RPMI8226 (cell line): ENCODE measurements at regions not wholly inside any gene's neighbourhood (a gene's known extent, or its start where the extent isn't known, plus 50 kb on each side); places are given as distances from the start of the nearest gene placed in this dataset.

ENCODE experiments used
- DNase-seq: peaks from one replicate; pipeline ENCODE4 v3.0.0-alpha.2; 2015

DNA sequence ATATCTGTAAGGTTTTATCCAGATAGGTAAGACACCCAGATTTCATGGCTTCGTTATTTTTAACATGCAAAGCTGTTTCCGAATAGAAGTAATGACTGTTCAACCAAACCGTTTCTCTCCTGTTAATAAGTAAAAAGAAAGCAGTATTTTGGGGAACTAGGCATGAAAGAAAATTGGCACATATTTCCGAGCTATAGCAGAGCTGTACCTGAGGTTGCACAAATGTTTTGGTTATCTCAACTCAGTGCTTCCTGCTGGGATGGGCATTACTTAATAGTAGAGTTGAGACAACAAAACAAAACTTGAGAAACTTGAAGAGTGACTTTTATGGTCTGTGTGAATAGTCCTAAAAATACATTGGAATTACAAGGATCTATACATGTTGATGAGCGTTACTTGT, 564.3 kb upstream of the SORCS1 start:
- no peak for DNase-seq

DNA sequence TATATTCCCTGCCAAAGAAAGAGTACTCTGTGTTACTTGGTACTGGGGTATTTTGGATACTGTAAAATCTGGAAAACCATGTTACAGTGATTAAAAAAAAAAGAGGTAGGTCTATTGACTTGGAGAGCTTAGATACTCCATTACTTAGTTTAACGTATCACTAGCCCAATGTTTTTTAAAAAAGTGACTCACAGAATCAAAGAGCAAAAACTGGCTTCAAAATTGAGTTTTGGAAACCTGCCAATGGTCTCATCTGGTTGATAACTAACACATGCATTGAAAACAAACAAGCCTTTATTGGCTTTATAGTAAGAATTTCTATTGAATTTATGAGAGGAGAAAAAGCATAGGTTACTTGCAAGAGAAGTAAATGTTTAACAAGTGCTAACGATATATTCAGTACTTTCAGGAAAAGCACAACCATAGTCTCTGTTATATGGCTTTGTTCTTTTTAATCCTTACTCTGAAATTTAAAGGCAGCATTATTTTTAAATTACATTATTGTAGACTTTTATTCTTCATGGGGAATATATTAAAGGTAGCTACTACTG, 563.3 kb upstream of the SORCS1 start:
- DNase-seq = no peak

DNA sequence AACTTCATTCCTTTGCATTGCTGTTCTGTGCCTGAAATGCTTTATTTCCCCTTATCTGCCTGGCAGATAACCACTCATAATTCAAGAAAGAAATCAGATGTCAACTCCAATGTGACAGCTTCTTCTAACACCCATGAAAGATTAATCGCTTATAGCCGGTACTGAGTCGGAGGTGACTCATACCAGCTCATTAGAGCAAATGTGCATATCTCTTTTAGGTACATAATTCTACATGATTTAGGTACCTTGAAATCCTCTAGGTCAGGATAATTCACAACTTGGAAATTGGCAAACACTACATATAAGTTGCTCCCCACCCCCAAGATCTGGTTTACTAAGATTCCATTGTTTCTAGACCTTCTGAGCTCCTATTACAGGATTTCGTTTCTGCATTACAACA, 554.4 kb upstream of the SORCS1 start:
- no peak for DNase-seq

DNA sequence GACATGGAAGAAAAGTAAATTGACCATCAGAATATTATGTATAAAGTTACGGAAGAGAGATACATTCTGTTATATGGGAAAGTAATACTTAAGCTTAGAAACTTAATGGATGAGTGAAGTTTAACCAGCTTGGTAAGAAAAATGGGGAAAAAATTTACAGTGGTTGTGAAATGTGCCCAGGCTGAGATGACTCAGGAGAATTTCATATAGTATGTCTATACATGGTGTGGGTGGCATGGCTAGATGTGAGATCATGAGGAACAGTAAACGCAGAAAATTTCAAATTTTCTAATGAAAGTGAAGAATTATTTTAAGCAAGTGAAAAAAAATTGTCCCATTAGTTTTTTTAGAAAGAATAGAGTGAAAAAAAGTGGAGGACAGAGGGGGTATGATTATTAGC, 552.5 kb upstream of the SORCS1 start:
- no peak for DNase-seq

DNA sequence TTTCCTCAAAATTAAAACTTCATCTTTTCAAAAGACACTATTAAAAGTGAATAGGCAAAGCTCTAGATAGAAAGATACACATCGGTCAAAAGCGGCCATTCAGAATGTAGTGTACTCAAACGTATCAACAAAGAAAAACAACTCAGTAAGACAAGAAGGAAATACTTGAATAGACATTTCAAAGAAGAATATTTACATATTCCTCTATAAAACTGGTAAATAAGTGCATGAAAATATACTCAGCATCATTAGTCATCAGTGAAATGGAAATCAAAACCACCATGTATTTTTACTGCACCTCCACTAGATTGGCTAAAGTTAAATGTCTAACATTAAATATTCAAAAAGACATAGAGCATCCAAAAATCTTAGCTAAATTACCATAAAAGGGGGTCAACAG, 551.1 kb upstream of the SORCS1 start:
- DNase-seq = no peak

DNA sequence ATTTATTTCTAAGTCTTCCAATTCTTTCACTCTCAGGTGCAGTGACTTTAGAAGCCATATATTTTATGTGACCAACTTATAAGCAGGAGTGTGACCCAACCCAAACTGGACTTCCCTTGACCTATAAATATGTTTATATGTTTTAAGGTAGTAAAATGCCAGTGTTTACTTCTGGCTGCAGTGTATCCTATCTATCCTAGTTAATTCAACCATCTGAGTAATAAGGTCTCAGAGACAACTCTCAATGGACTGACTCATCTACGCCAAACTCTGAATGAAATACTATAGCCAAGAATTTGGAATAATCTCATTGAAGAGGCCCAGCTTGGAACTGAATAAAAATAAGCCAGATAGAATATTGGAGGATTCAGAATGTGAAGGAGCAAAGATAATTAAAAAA, 544.5 kb upstream of the SORCS1 start:
- DNase-seq = no peak

DNA sequence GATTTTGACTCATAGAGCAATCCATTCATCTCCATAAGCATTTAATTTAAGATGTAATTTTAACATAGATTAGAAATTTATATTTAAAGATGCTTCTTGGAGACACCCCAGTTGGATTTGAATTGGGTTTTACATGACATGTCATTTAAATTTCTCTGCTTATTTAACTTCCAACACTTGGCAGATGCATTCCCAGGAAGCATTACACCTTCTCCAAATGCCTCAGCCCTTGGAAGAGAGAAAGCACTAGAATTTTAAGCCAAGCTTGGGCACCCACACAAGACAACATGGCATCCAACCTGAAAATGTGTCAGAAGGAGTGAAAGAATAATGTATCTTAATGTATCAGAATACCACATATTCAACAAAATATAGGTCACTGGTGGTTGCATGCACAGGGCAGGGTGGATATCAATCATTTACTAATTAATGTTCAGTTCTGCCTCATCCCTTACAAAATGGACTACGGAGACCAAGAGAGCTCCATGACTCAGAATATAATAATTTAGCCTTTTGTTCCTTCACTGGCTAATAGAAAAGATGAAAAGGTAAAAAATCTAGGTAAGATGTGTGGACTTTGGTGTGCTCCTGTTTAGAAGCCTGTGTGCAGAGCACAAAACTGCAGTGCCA, 541.7 kb upstream of the SORCS1 start:
- no peak for DNase-seq

DNA sequence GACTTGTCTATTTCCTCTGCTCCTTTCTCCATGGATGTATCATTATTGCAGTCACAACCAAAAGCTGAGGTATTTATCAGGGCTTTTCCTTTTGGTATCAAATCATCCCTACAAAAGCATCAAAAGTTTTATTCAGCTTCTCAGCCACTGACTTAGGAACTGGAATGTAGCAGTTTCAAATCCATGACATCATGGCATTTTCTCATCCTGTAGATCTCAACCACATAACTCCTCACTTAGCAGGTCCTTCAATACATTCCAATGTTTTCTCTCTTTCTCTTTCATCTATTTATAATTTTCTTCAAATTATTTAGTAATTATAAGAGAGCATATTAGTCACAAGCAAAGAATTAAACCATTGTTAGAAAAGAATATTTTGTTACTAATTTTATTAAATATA, 537.4 kb upstream of the SORCS1 start:
- no peak for DNase-seq

DNA sequence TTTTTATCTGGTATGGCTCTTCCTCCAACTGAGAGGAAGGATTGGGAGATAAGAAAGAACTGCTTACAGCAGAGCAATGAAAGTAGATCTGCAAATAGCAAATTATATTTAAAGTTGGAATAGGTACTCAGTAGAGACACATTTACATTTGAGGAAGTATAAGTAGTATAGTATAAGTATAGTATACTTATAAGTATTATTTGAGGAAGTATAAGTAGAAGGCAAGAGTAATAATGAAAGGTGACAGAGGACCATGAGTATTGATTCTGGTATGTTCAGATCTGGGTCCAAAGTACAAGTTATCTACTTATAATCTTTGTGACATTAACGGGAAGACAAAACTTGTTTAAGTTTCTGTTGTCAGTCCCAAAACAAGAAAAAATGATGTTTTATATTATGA, 527.6 kb upstream of the SORCS1 start:
- DNase-seq = no peak

DNA sequence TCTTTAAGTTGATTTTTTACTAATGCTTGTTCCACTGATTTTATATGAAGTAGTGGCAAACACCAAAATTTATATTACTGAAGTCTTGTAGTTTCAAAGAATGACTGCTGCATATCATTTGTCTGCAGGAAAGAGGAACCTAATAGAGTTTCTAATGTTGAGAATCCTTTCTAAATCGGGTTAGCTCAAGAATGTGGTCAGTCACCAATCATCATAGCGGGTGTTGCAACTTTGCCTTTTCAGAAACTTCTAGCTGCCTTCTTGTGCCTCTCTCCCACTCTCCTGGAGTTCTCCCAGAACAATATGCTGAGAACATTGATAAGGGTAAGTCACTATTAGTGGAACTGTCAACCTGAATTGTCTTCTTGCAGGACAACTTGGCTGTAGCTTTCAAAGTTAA, 524.8 kb upstream of the SORCS1 start:
- no peak for DNase-seq

DNA sequence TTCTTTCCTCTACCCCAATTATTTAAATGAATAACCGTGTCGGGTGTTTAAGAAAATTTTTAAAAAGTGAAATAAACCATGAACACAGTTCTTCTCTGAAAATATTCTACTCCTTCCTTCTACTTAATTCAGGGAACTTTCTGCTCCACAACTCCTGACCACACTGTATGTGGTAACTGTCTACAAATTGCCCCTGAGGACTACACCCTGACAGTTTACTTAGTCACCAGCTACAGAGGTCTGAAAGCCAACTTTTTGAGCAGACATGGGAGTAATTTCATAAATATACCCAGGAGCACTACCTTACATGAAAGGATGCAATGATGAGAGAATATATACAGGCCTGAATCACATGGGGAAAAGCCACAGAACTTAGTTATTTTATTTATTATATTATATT, 523.2 kb upstream of the SORCS1 start:
- DNase-seq = no peak

DNA sequence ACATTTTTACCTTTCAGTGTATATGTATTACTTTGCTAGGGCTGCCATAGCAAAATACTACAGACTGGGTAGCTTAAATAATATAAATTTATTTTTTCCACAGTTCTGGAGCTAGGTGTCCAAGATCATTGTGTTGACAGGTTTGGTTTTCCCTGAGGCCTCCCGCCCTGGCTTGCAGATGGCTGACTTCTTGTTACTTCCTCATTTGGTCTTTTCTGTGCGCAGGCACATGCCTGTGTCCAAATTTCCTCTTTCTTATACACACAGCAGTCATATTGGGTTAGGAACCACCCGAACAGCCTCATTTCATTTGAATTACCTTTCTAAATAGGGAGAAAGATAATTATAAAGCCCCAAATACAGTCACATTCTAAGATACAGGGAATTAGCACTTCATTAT, 521.6 kb upstream of the SORCS1 start:
- DNase-seq = peak; percentile 3

DNA sequence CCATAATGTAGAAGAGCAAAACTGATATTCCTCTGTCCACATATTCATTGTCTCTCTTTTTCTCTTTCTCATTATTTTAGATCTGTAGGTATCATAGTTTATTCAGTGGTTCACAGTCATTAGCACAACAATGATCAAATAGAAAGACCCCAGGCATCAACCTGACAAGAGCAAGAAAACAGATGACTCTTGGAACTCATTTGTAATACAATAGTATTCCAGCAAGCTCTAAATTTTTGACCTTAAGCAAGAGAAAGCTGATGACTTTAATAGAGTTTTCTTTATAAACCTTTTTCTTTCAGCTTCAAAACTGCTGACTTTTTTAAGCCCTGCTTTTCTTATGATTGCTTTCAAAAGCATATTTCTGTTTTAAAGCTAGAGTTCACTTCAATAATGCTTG, 507.5 kb upstream of the SORCS1 start:
- DNase-seq = no peak

DNA sequence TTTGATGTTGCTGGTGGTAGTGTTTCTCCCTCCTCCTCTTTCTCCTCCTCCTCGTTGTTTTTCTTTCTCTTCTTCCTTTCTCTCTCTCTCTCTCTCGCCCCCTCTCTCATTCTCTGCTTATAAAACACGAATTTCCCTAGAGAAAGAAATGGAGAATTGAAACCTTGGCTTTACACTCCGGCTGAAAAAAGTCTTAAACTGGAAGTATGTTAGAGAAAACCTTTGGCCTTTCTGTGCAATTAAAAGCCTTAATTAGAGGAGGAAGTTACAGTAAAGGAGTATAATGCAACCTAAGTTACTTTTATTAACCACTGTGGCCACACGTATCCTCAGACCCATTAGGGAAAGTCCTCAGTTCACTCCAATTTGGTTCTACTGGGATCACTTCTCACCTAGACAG, 501.7 kb upstream of the SORCS1 start:
- DNase-seq = no peak

DNA sequence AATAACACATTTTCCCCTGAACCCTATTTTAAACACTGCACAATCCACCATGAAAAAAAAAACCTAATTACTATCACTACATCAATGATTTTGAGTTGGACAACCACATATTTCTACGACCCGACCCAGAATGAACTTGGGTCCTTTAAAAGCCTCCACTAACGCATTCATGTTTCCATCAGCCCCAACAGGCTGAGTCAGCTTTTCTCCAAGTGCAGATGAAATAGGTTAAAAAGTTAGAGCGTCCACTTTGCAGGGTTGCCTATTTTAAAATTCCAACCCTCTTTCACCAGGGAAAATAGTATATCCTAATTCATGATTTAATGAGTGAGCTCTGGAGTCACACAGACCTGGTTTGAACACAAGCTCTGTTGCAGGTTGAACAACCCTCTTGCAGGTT, 501.0 kb upstream of the SORCS1 start:
- no peak for DNase-seq

DNA sequence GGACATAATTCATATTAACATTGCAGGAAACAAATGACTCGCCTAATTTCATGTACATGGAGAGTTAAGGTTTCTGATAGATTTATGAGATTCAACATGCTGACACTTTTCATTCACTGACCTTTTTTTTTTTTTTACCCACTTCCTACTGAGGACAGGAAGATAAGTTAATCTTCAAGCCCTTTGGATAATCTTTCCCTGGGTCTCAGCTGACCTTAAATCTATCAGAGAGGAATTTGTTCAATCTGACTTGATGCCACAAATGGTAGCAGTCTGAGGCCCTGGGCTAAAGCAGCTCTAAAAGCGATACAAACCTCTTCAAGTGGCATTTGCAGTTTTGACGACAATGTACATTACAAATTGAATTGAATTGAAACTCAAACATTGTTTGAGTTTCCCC, 493.3 kb upstream of the SORCS1 start:
- no peak for DNase-seq

DNA sequence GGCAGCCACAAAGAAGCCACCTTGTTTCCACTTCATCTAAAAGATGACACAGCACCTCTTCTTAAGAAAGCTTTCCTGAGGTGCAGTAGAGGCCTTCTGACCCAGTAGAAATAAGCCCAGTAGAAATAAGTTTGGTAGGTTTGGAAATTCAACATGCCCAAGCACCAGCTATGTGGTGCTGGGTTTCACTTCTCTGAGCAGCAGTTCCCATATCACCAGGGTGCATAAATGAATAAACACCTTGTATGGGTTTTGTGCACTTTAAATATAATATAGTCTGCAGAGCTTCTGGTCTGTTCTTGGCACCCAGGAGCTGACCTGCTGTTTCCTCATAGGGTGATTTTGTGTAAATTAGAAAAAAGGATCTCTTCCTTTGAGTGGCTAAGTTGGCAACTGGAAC, 492.4 kb upstream of the SORCS1 start:
- no peak for DNase-seq

DNA sequence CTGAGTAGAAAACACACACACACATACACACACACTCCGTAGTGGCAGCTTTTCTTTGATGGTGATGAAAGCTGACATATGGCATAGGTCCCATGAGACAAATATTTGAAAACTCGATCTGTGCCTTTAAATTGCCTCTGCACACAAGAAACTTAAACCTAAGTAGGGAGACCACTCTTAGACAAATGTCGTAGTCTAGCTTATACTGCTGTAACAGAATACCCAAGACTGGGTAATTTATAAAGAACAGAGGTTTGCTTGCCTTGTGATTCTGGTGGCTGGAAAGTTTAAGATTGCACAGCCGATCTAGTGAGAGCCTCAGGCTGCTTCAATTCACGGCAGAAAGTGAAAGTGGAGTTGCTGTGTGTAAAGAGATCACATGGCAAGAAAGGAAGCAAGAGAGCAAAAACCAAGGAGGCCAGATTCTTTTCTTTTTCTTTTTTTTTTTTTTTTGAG, 489.4 kb upstream of the SORCS1 start:
- DNase-seq = peak; percentile 19

DNA sequence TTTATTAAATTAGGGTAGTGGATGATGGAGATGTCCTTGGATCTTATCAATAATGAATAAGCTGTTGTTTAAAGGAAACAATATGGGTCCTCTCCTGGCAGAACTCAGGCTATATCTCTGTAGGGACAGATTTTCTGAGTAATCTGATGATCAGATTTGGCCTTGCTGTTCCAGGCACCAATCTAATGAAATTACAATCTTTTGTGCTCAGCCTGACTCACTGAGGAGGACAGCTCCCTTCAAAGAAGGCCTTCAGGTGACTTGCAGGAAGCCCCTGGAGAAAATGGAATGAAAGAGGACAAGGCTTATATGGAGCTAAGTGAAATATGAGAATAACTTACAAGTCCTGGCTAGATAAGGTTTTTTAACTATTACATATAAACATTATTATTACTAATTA, 486.4 kb upstream of the SORCS1 start:
- no peak for DNase-seq

DNA sequence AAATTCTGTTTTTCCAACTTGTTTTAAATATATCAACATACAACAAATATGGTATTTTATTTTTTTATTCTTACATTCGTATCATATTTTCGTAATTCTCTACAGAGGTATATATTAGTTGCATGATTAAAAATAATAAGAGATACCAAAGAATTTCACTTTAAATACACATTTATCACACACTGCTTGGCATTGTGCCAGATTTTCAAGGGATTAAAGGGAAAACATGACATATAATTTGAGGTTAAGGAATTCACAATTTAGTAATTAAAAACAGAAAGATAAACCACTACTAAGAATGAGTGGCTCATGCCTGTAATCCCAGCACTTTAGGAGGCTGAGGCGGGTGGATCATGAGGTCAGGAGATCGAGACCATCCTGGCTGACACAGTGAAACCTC, 484.7 kb upstream of the SORCS1 start:
- DNase-seq = no peak

DNA sequence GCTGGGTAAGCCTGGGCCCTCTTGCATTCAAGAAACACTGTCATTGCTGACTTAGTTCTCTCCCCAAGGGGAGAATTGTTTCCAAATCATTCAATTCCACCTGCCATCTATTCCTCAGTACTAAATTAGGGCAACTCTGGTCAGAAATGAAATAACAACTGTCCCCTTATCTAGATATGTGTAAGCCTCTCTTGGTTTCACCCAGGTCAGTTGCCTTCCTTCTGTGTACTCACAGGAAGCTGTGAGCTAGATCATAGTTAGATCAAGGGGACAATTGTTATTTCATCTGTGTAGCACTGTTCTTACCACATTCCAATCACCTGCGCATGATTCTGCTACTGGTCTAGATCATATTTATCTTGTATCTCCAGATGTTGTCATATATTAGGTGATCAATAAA, 483.0 kb upstream of the SORCS1 start:
- DNase-seq = no peak

DNA sequence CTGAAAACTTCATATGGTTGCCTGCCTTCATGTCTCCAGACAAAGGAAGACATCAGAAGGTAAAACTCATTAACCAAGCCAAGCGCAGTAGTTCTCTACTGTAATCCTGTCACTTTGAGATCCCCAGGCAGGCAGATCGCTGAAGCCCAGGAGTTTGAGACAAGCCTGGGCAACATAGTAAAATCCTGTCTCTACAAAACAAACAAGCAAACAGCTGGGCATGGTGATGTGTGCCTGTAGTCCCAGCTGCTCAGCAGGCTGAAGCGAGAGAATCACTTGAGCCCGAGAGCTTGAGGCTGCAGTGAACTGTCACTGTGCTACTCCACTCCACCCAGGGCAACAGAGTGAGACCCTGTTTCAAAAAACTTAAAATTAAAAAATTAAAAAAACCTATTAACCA, 467.4 kb upstream of the SORCS1 start:
- DNase-seq = no peak

DNA sequence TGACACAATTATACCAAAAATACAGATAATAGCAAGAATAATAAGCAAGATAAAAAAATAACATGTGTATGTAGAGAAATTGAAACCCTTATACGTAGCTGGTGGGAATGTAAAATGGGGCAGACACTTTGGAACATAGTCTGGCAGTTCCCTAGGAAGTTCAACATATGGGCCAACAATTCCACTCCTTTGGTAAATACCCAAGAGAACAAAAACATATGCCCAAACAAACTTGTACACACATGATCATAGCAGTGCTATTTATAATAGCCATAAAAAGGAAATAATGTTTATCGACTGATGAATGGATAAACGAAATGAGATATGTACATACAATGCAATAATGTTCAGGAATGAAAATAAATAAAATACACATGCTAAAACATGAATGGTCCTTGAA, 462.4 kb upstream of the SORCS1 start:
- no peak for DNase-seq

DNA sequence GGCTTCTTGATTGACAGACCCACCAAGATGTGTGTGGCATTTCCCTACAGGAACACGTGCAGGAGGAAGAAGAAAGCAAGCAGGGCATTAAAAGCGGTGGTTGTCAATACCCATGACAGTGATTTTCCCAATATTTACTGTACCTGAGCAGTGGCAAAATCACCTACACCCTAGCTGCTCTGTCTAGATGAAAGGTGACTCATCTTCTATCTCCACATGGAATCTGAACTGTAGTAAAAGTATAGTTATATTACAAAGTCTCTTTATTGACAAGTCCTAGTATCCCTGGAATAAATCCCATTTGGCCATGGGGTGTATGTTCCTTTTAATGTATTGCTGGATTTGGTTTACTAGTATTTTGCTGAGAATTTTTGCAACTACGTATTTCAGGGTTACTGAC, 458.8 kb upstream of the SORCS1 start:
- no peak for DNase-seq

DNA sequence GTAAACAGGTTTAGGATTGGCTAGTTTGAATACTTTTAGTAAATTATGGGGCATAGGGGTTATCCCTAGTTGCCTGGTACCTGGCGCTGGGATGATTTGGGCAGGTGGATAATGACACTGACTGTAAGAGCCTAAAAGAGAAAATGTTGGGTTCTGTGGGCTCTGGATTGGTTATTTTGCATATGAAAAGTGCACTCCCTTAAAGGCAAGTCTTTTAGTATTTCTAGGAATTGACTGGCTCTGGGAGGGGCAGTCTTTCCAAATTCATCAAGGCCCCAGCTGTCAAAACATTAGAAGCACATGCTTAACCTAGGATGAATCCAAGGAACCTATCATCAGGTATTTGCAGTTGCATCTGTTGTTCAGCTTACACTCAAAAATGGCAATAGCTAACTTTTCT, 454.6 kb upstream of the SORCS1 start:
- no peak for DNase-seq
